Immature natural killer cell (primary cell): ENCODE measurements at regions not wholly inside any gene's neighbourhood (a gene's known extent, or its start where the extent isn't known, plus 50 kb on each side); places are given as distances from the start of the nearest gene placed in this dataset.

Experiments used
- DNase-seq, 3 donors: peaks; one replicate each; pipeline ENCODE4 v3.0.0; 2022; ENCODE audit warnings: mixed read lengths in 1 of 3
- H3K27ac Mint-ChIP-seq, 6 donors: one replicate each; pipeline ENCODE4 v1.8.0; 2020; ENCODE audit warnings: mixed read lengths in 6 of 6, mild to moderate bottlenecking in 5 of 6, inconsistent platforms in 4 of 6, moderate library complexity in 3 of 6
- H3K27me3 Mint-ChIP-seq, 3 donors: one replicate each; pipeline ENCODE4 v1.8.0; 2020 to 2021; ENCODE audit warnings: low read depth in 3 of 3, mild to moderate bottlenecking in 3 of 3, mixed read lengths in 3 of 3, moderate library complexity in 3 of 3, inconsistent platforms in 1 of 3
- H3K36me3 Mint-ChIP-seq, 3 donors: one replicate each; pipeline ENCODE4 v1.8.0; 2020; ENCODE audit warnings: mixed read lengths in 3 of 3, inconsistent platforms in 2 of 3, mild to moderate bottlenecking in 2 of 3
- H3K4me1 Mint-ChIP-seq, 2 donors: one replicate each; pipeline ENCODE4 v1.8.0; 2020; ENCODE audit warnings: inconsistent platforms in 2 of 2, mild to moderate bottlenecking in 2 of 2, mixed read lengths in 2 of 2, moderate library complexity in 1 of 2
- H3K4me3 Mint-ChIP-seq, 5 donors: one replicate each; pipeline ENCODE4 v1.8.0; 2020; ENCODE audit warnings: mild to moderate bottlenecking in 5 of 5, mixed read lengths in 5 of 5, inconsistent platforms in 3 of 5, moderate library complexity in 3 of 5
- H3K9me3 Mint-ChIP-seq, 6 donors: one replicate each; pipeline ENCODE4 v1.8.0; 2020; ENCODE audit warnings: mild to moderate bottlenecking in 6 of 6, mixed read lengths in 6 of 6, inconsistent platforms in 4 of 6, moderate library complexity in 3 of 6

DNA sequence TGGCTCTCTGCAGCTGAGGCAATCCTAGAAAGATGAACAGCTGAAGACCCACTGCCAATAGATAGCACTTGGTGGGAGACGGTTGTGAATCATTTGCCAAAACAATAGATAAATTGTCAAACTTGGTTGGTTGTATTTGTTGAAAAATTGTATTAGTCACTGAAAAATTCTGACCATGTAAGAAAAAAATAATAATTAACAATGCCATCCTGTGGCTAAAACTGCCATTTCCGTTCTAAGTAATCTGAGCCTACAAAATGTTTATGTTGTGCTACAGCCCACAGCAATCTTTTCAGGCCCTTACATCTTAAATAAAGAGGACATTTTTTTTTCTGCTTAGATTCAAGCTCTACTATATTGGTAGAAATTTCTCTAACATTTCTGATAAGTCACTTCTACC lies 103.2 kb upstream of the ANO3 start:
- no peaks in the 10 kb centered on the region for H3K4me1 Mint-ChIP-seq
- H3K27ac Mint-ChIP-seq, result no peak overlapping the region
- H3K9me3 Mint-ChIP-seq, result peaks cover 4 to 37% (median 11%) of the 10 kb centered on the region in 6 donors
- no peak for DNase-seq
- H3K4me3 Mint-ChIP-seq, result no peak overlapping the region
- no peaks in the 10 kb centered on the region for H3K36me3 Mint-ChIP-seq
- H3K27me3 Mint-ChIP-seq, result peaks cover 0 to 3% (median 0%) of the 10 kb centered on the region in 3 donors

DNA sequence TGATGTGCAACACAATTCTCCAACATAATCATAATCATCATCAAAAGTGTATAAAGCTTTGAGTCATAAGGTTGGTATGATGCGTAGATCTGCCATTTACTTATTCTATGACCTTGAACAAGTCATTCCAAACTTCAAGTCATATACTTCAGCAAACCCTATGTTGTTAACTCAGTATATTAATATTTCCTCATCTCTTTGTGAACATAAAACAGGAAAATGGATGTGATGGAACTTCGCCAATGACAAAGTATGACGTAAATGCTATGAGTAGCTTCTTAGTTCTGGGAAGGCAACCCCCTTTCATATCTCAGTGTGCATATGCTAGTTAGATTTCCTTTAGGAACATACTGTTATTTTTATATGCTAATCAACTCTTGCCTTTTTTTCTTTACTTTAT lies 102.7 kb upstream of the ANO3 start:
- Mint-ChIP-seq H3K4me3 (no peak overlapping the region), H3K4me1 (no peaks in the 10 kb centered on the region), H3K9me3 (peaks cover 4 to 35% (median 9%) of the 10 kb centered on the region in 6 donors), H3K27ac (no peak overlapping the region), H3K36me3 (no peaks in the 10 kb centered on the region), H3K27me3 (peaks cover 0 to 3% (median 0%) of the 10 kb centered on the region in 3 donors)
- DNase-seq, result no peak

DNA sequence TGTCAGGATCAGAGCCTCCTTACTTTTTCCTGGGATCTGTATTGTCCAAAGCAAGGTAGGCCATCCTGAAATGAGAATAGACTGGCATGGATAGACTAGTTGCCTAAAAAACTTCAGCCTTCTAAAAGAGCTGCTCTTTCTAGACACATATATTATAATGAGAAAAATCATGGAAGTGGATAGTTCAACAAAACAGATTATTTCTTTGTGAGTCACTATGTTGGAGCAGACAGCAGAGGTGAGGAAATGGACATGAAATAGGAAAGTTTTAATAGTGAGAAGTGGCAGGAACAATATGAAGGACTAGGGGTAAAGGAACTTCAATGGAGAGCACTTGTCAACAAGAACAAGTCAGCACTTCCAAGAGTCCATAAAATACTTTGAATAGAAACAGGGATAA lies 101.9 kb upstream of the ANO3 start:
- H3K27me3 Mint-ChIP-seq, result peaks cover 0 to 6% (median 0%) of the 10 kb centered on the region in 3 donors
- no peak overlapping the region for H3K27ac Mint-ChIP-seq

DNA sequence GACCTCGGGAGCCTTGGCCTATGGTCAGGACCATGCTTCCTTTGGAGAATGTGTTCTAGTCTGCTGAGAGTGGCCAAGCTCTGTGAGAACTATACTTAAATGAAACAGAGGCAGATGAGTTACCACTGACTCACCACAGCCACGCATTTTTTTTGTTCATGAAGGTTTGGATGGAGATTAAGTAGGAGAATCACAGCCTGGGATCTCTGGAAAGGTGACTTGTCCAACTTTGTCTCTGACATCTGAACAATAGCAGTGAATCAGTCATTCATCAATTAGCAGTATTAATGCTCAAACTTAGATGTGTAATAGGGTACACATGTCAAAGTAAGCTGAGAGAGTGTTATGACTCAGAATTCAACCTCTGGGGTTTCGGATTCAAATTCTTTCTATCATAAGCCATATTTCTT lies 100.7 kb upstream of the ANO3 start:
- no peak overlapping the region for H3K27ac Mint-ChIP-seq
- peaks cover 3 to 30% (median 7%) of the 10 kb centered on the region in 6 donors for H3K9me3 Mint-ChIP-seq
- H3K4me3 Mint-ChIP-seq, result no peak overlapping the region
- H3K36me3 Mint-ChIP-seq, result no peaks in the 10 kb centered on the region
- no peak for DNase-seq
- H3K4me1 Mint-ChIP-seq, result no peaks in the 10 kb centered on the region
- peaks cover 0 to 6% (median 0%) of the 10 kb centered on the region in 3 donors for H3K27me3 Mint-ChIP-seq

More for the DNA sequence above, 101.9 kb upstream of the ANO3 start:
- no peak for DNase-seq
- H3K4me3 Mint-ChIP-seq, result no peak overlapping the region
- H3K36me3 Mint-ChIP-seq, result no peaks in the 10 kb centered on the region
- H3K9me3 Mint-ChIP-seq, result peaks cover 4 to 31% (median 7%) of the 10 kb centered on the region in 6 donors
- H3K4me1 Mint-ChIP-seq, result no peaks in the 10 kb centered on the region

DNA sequence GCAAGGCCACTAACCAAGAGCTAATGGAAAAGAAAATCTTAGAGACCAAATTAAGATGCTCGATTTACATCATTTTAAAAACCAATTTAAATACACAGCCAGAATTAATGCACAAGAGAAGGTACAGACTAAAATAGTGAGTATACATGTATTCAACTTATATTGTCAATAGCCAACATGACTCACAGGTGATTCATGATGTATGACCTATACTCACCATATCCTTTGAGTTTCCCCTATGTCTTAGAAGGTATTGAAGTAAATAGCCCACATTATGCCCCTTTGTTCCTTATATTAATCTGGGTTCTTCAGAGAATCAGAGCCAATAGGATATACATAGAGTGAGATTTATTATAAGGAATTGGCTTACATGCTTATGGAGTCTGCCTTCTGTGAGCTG lies 97.5 kb upstream of the ANO3 start:
- H3K36me3 Mint-ChIP-seq, result no peaks in the 10 kb centered on the region
- no peak overlapping the region for H3K4me3 Mint-ChIP-seq
- H3K9me3 Mint-ChIP-seq, result peaks cover 0 to 29% (median 6%) of the 10 kb centered on the region in 6 donors
- H3K27ac Mint-ChIP-seq, result no peak overlapping the region
- H3K4me1 Mint-ChIP-seq, result no peaks in the 10 kb centered on the region
- no peak for DNase-seq
- peaks cover 0 to 6% (median 0%) of the 10 kb centered on the region in 3 donors for H3K27me3 Mint-ChIP-seq

DNA sequence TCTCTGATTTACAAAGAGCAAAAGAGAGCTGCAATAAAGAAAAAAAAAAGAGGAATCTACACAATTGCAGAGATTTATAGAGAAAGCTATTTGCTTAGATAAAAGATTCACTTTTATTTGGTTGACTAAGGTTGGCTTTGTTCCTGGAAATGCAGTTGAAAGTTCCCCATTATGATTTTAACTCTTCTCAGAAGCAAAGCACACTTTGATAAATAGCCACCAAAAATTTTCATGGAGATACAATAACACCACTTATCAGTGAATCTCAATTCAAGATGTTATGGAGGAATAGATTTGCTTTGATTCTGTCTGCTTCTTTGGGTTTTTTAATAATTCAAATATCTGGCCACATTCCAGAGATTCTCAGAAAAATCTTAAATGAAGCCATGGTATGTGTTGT lies 88.5 kb upstream of the ANO3 start:
- H3K9me3 Mint-ChIP-seq, result peaks cover 2 to 9% (median 4%) of the 10 kb centered on the region in 6 donors
- H3K36me3 Mint-ChIP-seq, result no peaks in the 10 kb centered on the region
- no peaks in the 10 kb centered on the region for H3K27me3 Mint-ChIP-seq
- no peak overlapping the region for H3K27ac Mint-ChIP-seq
- no peak for DNase-seq
- H3K4me1 Mint-ChIP-seq, result no peaks in the 10 kb centered on the region
- no peak overlapping the region for H3K4me3 Mint-ChIP-seq

DNA sequence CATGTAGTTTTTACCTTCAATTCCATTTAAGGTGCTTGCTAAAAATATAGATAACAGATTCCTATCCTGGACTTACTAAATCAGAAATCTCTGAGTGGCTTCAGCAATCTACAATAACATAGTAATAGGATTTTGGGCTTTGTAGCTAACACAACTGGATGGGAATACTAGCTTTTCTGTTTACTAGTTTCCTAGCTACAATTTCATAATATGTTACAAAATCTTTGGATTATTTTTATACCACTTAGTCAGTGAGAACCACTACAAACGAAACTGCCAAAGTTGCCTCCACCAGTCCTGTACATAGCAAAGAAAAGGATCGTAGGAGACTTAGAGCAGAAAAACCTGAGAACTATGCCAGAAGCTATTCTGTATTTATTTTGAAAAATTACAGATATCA lies 87.7 kb upstream of the ANO3 start:
- Mint-ChIP-seq H3K9me3 (peaks cover 2 to 9% (median 5%) of the 10 kb centered on the region in 6 donors), H3K4me1 (no peaks in the 10 kb centered on the region), H3K27me3 (no peaks in the 10 kb centered on the region)

DNA sequence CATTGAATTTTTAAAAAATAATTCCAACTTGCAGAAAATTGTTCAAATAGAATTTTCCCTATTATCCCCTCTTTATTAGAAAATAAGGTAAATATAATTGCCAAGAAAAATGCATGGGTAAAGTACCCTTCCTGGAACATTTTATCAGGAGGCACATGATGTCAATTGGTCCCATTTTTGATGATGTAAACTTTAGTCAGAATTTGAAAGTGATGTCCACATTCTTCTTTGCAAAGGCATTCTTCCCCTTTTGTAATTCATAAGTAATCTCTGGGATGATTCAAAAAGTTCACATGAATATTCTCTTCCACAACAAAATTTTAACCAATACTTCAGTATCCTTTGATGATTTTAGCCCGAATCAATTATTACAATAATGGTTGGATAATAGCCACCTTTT lies 86.9 kb upstream of the ANO3 start:
- Mint-ChIP-seq H3K9me3 (peaks cover 0 to 9% (median 3%) of the 10 kb centered on the region in 6 donors), H3K4me1 (no peaks in the 10 kb centered on the region), H3K4me3 (no peak overlapping the region), H3K27ac (no peak overlapping the region), H3K27me3 (no peaks in the 10 kb centered on the region), H3K36me3 (no peaks in the 10 kb centered on the region)
- DNase-seq, result no peak

More for the DNA sequence above, 87.7 kb upstream of the ANO3 start:
- Mint-ChIP-seq H3K36me3 (no peaks in the 10 kb centered on the region), H3K27ac (no peak overlapping the region), H3K4me3 (no peak overlapping the region)
- DNase-seq, result no peak

DNA sequence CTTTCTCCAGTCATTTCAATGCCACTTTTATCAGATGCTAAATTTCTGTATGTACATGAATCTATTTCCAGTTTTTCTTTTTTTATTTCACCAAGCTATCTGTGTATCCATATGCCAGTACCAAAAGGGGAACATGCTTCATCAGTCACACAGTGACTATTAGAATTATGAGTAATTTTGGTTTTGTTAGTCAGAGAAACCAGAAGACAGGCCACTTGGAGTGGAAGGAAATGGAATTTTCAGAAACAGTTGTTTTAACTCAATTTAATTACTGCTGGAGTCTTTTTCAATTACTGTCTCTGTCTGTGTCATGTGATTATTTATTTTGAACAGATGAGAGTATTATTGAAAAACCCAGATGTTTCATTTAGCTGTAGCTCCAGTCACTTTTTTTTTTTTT lies 84.6 kb upstream of the ANO3 start:
- peaks cover 0 to 4% (median 0%) of the 10 kb centered on the region in 3 donors for H3K27me3 Mint-ChIP-seq
- H3K36me3 Mint-ChIP-seq, result no peaks in the 10 kb centered on the region
- no peak overlapping the region for H3K4me3 Mint-ChIP-seq
- DNase-seq, result no peak
- H3K4me1 Mint-ChIP-seq, result no peaks in the 10 kb centered on the region
- no peak overlapping the region for H3K27ac Mint-ChIP-seq
- H3K9me3 Mint-ChIP-seq, result peaks cover 0 to 7% (median 2%) of the 10 kb centered on the region in 6 donors

DNA sequence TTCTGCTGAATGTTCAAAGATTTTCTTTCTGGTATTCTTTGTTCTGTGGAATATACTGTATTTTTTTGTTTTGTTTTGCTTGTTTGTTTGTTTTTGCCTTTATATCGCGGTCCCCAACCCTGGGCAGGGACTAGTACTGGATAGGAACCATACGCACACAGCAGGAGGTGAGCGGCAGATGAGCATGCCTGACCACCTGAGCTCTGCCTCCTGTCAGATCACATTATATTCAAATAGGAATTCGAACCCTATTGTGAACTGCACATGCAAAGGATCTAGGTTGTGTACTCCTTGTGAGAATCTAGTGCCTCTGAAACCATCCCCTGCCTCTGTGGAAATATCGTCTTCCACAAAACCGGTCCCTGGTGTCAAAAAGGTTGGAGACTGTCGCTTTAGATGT lies 83.3 kb upstream of the ANO3 start:
- no peaks in the 10 kb centered on the region for H3K36me3 Mint-ChIP-seq
- no peak for DNase-seq

DNA sequence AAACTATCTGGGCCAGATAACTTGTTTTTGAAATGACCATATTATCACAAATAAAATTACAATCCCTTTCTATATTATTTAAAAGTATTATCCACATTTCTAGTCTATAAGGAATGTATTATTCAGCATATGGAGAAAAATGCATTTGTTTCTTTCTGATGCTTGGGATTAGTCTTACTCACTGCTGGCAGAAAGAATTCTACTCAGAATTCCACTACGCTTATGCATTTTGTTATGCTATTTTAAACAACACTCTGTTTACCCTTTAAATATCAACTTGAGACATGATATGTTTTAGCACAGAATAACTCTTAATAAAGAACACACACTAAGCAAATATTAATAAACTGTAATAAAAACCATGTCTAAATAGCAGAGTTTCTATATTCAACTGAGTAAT lies 77.6 kb upstream of the ANO3 start:
- peaks cover 0 to 5% (median 0%) of the 10 kb centered on the region in 6 donors for H3K9me3 Mint-ChIP-seq
- no peaks in the 10 kb centered on the region for H3K4me1 Mint-ChIP-seq
- H3K27ac Mint-ChIP-seq, result no peak overlapping the region
- peaks cover 0 to 4% (median 0%) of the 10 kb centered on the region in 3 donors for H3K27me3 Mint-ChIP-seq
- H3K36me3 Mint-ChIP-seq, result no peaks in the 10 kb centered on the region
- DNase-seq, result no peak
- H3K4me3 Mint-ChIP-seq, result no peak overlapping the region

More for the DNA sequence above, 83.3 kb upstream of the ANO3 start:
- peaks cover 0 to 4% (median 0%) of the 10 kb centered on the region in 3 donors for H3K27me3 Mint-ChIP-seq
- no peak overlapping the region for H3K4me3 Mint-ChIP-seq
- H3K9me3 Mint-ChIP-seq, result peaks cover 0 to 7% (median 2%) of the 10 kb centered on the region in 6 donors
- H3K4me1 Mint-ChIP-seq, result no peaks in the 10 kb centered on the region
- no peak overlapping the region for H3K27ac Mint-ChIP-seq

DNA sequence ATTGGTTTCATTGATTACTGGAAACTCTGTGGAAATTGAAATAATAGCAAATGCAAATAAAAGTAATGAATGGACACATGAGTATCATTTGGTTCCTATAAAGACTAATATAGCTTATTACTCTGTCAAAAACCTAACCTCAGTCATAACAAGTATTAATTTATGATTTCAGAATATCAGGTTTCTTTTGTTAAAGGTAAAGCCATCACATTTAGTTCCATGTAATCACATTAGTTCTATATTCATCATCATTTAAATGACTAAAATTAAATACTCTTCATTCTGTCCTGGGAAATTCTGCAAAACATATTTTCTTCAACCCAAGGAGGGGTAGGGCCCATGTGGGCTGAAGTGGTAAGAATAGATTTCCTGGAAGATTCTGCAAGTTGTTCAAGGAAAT lies 68.2 kb upstream of the ANO3 start:
- H3K27me3 Mint-ChIP-seq, result peaks cover 0 to 2% (median 0%) of the 10 kb centered on the region in 3 donors
- no peaks in the 10 kb centered on the region for H3K36me3 Mint-ChIP-seq
- no peak overlapping the region for H3K27ac Mint-ChIP-seq
- no peak for DNase-seq
- no peaks in the 10 kb centered on the region for H3K4me1 Mint-ChIP-seq
- H3K4me3 Mint-ChIP-seq, result no peak overlapping the region
- H3K9me3 Mint-ChIP-seq, result peaks cover 0 to 6% (median under 1%) of the 10 kb centered on the region in 6 donors

DNA sequence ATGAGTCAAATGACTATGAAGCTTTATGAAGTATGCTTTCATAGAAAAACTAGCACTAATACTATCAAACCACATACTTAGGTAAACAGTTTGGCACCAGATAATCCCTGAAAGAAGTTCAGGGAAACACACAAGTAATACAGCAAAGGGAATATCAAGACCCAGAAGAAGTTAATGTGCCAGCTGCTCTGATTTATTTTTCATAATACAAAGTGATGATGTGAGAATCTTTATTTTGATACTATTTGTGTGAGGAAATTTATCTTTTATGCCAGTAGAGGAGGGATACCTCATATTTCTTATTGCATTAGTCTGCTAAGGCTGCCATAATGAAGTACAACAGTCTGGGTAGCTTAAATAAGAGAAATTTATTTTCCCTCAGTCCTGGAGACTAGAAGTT lies 67.7 kb upstream of the ANO3 start:
- Mint-ChIP-seq H3K36me3 (no peaks in the 10 kb centered on the region), H3K27ac (no peak overlapping the region), H3K27me3 (peaks cover 0 to 2% (median 1%) of the 10 kb centered on the region in 3 donors), H3K4me1 (no peaks in the 10 kb centered on the region), H3K9me3 (peaks cover 0 to 6% (median 0%) of the 10 kb centered on the region in 6 donors), H3K4me3 (no peak overlapping the region)
- DNase-seq, result no peak

DNA sequence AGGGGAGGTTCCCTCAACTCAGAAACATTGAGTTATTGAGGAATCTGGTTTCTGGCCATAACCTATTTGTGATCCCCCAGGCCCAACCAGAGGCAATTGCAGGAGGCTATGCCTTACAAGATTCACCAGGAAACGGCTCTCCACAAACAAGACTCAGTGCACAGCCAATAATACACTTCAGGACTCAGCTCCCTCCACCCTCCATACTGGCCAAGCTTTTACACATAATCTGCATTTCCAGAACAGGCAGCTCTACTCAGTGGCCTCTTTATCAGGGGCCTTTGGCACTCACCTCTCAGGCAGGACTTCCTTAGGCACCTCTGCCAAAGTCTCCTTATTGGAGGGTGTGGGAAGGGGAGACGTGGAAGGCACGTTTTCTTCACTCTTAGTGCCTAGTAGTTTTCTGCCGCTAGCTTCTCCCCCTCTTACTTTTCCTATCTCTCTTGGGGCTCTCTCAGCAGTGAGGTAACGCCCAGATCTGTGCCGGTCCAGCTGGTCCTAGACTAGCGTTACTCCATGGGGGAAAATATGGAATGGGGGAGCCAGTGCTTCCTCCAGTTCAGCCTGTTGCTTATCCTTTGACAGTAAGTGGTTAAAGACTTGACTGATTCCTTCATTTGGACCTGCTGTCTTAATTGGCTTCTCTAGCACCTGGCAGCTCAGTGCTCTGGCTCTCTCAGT lies 62.8 kb upstream of the ANO3 start:
- Mint-ChIP-seq H3K27me3 (peaks cover 0 to 1% (median 0%) of the 10 kb centered on the region in 3 donors), H3K4me3 (no peak overlapping the region), H3K4me1 (no peaks in the 10 kb centered on the region)

DNA sequence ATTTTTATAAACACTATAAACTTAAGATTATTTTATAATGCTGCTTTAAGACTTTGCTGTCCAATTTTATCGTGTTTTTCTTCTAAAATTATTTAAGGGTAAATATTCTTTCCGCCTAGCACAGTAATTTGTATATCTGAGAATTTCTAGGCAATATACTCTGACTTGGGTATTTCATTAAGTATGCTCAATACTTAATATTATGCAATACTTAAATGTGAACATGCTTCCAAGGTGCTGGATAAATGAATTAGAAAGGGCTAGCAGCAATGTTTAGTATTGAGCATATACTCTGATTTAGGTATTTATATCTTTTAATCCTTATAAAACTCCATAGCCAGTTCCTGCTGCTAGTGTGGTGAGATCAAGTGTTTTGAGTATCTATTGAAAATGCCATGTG lies 60.3 kb upstream of the ANO3 start:
- peaks cover 0 to 1% (median 0%) of the 10 kb centered on the region in 3 donors for H3K27me3 Mint-ChIP-seq
- H3K9me3 Mint-ChIP-seq, result peaks cover 0 to 6% (median 0%) of the 10 kb centered on the region in 6 donors
- DNase-seq, result no peak
- no peak overlapping the region for H3K4me3 Mint-ChIP-seq
- no peaks in the 10 kb centered on the region for H3K4me1 Mint-ChIP-seq
- H3K27ac Mint-ChIP-seq, result no peak overlapping the region
- H3K36me3 Mint-ChIP-seq, result no peaks in the 10 kb centered on the region

More for the DNA sequence above, 62.8 kb upstream of the ANO3 start:
- Mint-ChIP-seq H3K9me3 (peaks cover 0 to 6% (median 0%) of the 10 kb centered on the region in 6 donors), H3K36me3 (no peaks in the 10 kb centered on the region), H3K27ac (no peak overlapping the region)
- DNase-seq, result no peak
